Eye (tissue), 1 donor: ENCODE measurements at regions not wholly inside any gene's neighbourhood (a gene's known extent, or its start where the extent isn't known, plus 50 kb on each side); places are given as distances from the start of the nearest gene placed in this dataset.
"Not testable (repeated sequence)": the region's sequence is repeated elsewhere in the genome, so short reads cannot be mapped to it uniquely, and the experiment has no call there.

Source experiments
- DNase-seq: peaks from one replicate; pipeline ENCODE4 v3.0.0-alpha.2; 2015

DNA sequence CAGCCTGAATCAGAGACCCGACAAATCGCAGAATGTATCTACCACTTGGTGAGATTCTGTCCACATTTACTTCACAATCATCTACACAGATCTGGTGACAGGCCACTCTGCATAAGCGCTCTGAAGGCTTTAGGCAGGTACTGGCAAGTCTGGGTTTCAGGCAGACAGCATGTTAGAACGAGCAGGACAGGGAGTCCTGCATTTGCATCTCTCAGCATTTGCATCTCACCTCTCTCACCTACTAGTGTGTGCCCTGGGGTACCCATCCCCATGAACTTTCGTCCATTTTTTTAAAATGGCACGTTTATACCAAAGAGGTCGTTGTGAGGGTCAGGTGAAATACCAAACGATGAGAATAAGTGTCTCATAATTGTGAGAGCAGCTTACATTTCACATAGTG, 108.2 kb downstream of the SPATA31A1 start:
- peak; percentile 37 for DNase-seq

DNA sequence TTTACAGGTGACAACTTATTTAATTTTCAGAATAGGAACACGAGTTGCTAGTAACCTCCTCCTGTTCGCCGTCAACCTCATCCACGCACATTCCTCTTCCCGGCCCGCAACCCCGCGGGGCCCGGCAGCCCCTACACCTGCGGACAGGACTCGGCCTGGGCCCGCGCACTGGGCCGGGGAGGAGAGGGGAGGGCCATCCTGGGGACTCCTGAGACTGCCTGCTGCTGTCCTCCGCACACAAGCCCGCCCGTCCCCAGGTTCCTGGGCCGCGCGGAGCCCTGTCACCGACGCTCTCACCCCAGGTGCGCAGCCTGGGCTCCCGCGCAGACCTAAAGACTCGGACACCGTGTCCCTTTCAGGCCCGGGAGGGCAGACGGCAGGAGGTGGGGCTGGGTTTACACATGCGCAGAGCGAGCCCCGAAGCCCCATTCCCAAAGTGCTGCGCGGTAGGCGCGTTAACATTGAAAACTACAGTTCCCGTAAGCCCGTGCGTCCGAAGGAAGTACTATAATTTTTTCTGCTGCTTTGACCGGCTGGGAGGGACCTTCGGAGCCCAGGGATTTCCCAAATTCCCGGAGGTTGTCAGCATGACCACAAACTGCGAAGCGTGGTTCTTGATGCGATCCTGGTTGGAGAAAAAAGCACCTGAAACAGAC, 108.8 kb downstream of the SPATA31A1 start:
- DNase-seq: peak; percentile 91

DNA sequence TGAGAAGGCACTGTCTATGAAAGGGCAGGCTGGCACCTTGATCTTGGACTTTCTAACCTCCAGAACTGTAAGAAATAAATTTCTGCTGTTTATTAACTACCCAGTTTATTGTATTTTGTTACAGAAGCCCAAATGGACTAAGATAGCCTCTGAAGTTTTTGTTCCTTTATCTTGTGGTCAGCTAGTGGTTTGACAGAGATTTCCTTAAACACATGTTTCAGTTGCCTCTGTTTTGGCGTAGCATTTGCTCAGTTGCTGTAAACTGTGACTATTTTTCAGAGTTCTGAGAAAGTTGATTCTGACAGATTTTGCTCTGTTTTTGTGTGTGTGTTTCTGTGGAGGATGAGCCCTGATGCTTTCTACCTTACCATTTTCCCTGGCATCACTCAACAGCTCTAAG, 119.0 kb downstream of the SPATA31A1 start:
- not testable (repeated sequence) for DNase-seq

DNA sequence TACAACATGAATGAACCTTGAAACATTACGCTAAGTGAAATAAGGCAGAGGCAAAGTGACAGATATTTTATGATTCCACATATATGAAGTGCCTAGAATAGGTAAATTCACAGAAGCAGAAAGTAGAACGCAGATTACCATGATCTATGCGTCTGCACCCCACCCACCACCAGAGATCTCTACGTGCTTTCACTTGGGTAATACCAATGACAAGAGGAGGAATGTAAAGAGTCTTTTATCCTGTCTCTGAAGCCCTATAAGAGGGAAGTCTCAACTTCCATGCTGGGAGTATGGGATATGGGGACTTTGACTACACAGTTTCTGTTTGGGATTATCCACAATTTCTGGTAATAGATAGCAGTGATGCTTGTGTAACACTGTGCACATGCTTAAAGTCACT, 127.6 kb downstream of the SPATA31A1 start:
- DNase-seq: not testable (repeated sequence)

DNA sequence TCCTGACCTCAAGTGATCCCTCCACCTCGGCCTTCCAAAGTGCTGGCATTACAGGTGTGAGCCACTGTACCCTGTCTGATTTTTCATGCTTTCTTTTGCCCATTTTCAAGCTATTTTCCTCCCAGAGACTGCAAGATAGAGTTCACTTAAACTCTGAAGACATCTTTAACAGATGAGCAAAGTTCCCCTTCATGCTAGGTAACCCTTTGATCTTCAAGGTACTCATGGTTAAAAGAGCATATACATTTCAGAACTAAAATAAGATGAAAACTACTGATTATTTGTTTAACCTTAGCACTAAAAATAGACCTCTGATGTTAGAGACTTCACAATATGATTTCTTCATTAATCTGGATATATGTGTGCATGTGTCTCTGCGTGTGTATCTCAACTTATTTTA, 128.4 kb downstream of the SPATA31A1 start:
- not testable (repeated sequence) for DNase-seq

DNA sequence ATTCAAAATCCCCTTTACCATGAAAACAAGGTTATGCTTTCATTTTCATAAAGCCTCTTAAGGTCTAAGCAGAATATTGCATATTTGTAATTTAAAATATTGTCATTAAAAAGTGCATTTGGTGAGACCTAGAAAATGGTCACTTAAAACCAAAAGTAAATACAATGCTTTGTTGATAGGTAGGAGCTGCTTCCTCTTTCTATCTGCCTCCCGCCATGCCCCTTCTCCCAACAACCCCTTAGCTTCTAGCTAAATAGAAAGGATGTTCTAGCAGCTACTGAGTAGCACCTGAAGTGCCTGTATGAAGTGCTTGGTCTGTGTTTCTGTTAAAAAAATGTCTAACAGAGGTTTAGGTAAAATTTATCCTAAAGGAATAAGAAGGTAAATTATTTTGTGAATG, 128.8 kb downstream of the SPATA31A1 start:
- DNase-seq: not testable (repeated sequence)

DNA sequence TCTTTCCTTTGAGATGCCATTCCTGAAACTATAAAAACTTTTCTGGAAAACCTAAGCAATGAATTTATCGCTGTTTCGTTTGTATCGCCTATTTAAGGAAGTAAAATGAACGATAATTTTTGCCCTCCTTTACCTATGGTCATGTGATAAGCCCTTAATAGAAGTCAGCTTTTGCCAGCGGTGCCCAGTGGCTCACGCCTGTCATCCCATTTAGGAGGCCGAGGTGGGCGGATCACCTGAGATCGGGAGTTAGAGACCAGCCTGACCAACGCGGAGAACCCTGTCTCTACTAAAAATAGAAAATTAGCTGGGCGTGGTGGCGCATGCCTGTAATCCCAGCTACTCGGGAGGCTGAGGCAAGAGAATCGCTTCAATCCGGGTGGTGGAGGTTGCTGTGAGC, 132.0 kb downstream of the SPATA31A1 start:
- DNase-seq: not testable (repeated sequence)

DNA sequence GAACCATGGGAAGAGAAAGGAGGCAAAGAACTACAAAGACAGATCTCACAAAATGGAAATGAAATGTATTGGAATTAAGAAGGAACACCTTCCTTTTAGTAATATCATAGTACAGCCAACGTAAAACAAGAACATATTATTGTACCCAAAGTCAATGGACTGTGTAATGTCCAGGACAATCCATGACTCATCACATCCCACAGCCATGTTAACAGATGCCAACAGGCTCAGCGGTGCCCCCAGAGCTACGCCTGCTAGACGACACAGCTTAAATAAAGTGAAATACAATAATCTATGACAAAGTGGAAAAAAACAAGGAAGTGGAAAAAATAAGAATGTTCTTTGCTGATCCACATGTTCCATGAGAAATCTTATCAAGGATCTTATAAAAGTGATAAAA, 140.8 kb downstream of the SPATA31A1 start:
- DNase-seq: not testable (repeated sequence)

DNA sequence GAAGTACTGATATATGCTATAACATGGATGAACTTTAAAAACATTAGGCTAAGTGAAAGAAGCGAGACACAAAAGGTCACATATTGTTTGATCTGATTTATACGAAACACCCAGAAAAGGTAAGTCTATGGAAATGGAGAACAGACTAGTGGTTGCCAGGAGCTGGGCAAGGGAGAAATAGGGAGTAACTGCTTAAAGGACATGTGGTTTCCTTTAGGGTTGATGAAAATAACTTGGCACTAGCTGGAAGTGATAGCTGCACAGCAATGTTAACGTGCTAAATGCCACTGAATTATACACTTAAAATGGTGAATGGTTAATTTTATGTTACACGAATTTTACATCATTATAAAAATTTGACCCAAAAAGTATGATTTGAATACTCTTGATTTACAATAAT, 147.7 kb downstream of the SPATA31A1 start:
- DNase-seq: not testable (repeated sequence)

DNA sequence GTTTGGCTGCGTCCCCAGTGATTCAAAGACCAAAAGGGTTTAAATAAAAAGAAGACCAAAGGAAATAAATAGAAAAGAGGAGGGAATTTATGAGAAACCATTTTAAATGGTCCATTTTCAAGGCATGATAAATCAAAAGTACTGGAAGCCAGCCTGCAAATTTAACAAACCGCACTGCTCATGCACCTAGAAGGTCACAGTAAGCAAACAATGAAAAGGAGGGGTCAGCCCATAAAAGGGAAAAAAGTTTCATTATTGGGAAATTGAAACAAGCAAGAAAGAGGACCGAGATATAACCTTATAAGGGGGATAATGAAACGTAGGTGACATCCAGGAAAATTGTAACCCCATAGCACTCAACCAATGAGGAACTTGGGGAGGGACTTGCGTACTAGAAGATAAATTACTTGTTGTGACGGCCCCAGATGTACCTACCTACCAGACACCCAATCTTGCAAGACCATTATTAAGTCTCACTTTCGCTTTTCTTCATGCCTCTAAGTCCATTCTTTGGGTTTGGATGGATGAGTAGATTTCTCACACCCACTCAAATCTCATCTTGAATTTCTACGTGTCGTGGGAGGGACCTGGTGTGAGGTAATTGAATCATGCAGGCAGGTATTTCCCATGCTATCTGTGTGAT, 172.0 kb downstream of the SPATA31A1 start:
- not testable (repeated sequence) for DNase-seq

DNA sequence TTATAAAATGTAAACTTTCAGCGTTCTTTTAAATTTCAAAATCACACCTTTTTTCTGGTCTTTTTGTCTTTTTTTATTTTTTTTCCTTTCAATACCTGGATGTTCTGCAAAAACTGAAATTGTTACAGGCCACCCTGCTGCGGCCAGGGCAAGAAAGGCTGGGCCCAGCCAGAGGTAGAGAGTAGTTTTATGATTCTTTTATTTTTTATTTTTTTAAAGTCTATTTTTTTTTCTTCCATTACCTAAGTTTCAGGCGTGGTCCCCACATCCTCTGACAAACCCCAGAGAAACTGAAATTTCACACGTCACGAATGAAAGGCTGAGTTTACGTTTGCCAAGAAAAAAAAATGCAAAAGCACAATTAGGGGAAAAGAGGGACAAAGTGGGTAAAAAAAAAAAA, 177.1 kb downstream of the SPATA31A1 start:
- DNase-seq: not testable (repeated sequence)

DNA sequence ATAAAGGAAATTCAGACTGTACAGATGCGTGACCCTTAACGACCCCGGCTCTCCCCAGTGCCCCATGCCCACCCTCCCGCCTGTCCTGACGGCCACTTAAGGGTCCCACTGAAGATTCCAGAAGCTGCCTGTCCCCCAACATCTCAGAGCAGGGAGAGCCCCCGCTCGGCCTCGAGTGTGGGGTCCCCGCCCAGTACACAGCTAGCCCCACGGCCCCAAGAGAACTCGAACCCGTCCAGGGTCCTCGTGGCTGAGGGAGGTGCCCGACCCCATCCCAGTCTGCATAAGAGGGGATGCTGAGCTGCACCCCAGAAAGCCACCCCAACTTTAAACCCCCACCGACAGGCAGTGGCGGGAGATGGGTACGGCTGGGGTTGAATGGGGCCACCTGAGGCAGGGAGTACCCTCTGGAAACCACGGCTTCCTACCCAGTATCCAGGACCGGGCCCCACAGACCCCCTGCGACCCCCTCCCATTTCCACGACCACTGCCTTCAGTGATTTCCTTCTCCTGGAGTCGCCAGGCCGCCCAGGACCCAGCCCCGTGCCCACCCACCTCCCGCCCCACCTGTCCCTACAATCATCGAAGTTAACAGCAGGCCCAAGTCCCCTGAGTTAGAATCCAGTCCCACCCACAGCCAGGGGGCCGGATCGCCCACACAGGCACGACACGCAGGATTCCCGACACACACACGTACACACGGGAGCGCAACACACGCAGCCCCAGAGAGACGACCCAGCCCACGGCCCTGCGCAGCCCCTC, 177.7 kb downstream of the SPATA31A1 start:
- not testable (repeated sequence) for DNase-seq

DNA sequence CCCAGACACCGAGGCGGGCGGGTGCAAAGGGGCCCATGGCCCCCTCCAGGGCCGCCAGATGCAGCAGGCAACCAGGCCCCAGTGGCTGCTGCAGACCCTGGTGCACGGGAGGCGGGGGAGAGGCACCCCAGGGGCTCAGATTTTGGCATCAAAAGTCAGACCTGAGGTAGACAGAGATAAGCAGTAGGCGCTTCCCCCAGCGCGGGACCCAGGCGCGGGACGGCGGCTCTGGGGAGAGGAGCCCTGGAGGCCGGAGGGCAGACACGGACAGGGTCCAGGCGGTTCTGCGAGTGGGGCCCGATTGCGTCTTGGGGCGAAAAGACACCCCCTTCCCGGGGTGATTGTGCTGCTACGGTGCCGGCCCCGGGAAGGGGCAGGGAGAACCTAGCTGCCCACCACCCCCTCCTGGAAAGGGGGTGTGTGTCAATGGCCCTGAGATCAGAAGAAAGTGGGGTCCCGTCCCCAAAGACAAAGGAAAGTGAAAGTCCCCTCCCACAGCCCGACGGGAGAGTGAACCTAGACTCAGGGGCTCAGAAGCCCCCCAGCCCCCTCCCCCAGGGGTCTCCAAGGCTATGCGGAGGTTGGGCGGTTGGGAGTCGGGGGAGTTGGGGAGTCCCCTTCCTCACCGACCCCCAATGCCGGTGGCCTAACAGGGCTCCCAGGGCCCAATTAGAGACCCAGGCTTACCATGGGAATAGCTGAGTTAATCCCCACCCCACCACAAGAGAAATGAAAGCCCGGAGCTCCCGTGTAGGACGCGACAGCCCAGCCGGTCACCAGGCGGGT, 178.5 kb downstream of the SPATA31A1 start:
- not testable (repeated sequence) for DNase-seq

DNA sequence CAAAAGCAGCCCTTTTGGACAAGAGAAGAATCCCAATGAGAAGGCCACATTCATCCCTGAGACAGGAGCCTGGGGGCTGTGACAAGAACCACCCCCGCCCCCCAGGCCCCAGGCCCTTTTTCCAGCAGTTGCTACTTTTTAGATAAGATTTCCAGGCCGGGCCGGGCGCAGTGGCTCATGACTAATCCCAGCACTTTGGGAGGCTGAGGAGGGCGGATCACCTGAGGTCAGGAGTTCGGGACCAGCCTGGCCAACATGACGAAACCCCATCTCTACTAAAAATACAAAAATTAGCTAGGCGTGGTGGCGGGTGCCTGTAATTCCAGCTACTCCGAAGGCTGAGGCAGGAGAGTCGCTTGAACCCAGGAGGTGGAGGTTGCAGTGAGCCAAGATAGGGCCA, 179.4 kb downstream of the SPATA31A1 start:
- DNase-seq: not testable (repeated sequence)

DNA sequence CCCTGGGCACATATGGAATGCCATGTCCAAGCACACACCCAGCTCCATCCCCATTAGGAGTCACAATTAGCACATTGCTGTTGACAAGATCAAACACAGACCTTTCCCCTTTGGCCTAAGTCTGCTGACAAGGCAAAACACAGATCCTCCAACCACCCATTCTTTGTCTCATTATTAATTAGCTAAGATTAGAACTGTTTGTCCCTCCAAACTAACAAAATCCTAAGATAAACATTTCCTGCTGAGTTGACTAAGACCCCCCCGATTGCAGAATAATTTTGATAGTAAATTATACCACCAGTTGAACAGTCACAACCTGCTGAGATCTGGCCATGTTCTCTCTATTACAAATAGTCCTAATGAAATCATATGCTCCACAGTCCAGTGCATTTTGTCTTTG, 186.7 kb downstream of the SPATA31A1 start:
- DNase-seq: not testable (repeated sequence)

DNA sequence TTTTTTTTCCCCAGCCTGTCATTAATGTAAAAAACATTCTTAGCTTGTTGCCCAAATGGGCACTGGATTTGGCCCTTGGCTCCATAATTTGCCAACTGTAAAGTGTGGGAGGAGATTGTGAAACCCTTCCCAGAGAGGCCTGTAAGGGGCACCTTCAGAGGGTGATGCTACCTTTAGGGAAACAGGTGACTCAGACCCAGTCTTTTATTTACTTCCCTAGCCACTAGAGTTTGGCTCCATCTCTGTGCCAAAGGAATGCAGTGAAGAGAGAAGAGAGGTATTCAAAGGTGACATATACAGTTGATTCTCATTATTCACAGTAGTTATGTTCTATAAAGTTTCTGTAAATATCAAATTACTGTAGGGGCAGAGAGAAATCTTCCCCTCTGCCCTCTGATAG, 189.6 kb downstream of the SPATA31A1 start:
- DNase-seq: not testable (repeated sequence)

DNA sequence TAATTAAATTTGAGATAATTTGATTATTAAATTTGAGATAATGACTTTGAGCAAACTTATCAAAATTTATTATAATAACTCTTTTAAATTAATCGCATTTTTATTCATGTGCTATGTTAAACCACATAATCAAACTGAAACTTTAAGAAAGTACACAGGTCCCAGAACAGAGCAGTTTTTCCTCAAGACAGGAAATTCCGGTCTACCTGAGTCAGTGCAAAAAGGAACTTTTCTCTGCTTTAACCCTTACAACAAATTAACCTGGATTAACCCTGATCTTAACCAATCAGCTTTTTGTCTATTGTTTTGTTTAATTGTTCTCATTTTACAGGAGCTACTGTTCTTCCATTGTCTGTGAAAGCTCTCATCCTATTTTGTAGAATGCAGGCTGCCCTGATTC, 195.1 kb downstream of the SPATA31A1 start:
- DNase-seq: not testable (repeated sequence)

DNA sequence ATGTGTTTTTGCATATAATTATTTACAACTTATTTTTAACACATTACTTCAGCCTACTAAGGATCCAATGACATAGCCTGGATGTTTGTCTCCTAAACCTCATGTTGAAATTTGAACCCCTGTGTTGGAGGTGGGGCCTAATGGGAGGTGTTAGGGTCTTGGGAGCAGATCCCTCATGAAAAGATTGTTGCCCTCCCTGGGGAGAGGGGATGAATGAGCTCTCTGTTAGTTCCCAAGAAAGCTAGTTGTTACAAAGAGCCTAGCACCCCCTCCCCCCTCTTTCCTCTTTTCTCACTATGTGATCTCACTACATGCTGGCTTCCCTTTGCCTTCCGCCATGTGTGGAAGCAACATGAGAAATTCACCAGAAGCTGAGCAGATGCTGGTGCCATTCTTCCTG, 196.1 kb downstream of the SPATA31A1 start:
- peak; percentile 59 for DNase-seq

DNA sequence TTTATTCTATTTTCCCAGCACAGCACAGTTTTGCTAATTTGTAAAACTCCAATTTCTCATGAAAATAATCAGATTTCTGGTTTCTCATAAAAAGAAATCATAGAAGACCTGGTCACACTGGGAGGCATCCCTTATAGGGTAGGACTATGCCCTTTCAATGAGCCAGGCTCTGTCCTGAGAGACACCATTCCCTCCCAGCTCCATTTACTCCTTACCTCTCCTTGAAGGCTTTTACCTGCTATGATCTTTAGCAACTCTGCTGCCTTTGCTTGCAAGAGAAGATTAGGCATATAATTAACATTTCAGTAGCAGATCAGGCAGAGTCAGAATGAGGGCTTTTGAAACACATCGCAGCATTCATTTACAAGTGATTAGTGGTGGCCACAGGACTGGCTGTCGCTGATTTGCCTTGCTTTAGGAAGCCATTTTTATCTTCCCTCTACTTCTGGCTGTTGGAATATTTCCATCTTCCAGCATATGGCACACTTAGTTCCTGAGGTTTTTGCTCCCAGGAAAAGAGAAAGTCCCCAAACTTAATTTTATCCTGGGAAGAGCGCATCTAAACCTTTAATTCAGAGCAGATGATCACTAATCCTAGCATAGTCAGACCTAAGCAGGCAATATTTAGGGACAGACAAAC, 196.9 kb downstream of the SPATA31A1 start:
- DNase-seq: not testable (repeated sequence)

DNA sequence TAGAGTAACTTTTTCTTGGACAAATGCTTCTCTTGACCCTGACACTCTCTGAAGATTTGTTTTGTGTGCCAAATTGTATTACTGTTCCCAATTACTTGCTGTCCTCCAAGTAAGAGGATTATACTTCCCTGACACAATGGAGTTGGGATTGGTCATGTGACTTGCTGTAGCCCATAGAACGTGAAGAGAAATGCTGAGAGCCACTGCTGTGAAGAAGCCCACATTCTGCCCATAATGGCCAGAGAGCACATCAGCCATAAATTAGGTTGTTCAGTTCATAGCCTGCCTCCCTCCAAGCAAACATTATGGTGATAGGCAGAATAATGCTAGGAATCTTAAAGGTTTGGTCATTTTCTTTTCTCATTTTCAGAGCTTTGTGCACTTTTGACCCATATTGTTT, 198.9 kb downstream of the SPATA31A1 start:
- not testable (repeated sequence) for DNase-seq

DNA sequence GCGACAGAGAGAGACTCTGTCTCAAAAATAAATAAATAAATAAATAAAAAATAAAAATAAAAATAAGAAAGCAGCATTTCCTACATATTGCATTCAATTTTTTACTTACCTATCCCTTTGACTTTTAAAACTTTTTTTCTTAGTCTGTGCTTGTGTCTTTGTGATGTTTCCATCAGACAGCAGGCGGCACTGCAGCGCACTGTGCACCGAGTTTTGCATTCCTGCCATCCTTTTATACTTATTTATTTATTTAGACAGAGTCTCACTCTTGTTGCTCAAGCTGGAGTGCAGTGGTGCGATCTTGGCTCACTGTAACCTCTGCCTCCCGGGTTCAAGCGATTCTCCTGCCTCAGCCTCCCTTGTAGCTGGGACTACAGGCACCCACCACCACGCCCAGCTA, 203.9 kb downstream of the SPATA31A1 start:
- not testable (repeated sequence) for DNase-seq

DNA sequence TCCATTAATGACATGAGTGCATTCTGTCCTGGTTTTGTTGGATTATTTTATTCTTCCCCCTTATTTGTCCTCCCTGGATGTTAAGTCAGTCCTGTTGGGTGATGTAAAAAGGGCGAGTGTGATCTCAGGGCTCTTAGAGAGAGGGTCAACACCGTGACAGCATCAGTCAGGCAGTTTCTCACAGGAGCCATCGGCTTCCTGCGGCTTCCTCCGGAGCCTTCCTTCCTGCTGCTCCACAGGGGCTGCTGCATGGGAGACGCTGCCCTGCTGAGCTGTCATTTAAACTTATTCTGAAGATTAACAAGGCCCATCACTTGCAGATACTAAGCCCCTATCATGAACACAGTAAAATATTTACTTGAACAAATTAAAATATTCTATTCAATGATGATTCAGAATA, 211.3 kb downstream of the SPATA31A1 start:
- DNase-seq: peak; percentile 33
